CD8-positive, alpha-beta memory T cell (primary cell): ENCODE measurements at regions not wholly inside any gene's neighbourhood (a gene's known extent, or its start where the extent isn't known, plus 50 kb on each side); places are given as distances from the start of the nearest gene placed in this dataset.
"Not testable (repeated sequence)": the region's sequence is repeated elsewhere in the genome, so short reads cannot be mapped to it uniquely, and the experiment has no call there.

ENCODE experiments used
- CTCF ChIA-PET: fragments of 350-600 bp; sonication (Branson Sonifier 250); formaldehyde crosslinking; loops from one replicate; lab custom pipeline; 2021; ENCODE audit warnings: antibody characterized with exemption; lab: Charles Lee
- POLR2A ChIA-PET: fragments of 350-600 bp; sonication (Branson Sonifier 250); formaldehyde crosslinking; loops from one replicate; lab custom pipeline; 2021; ENCODE audit warnings: antibody characterized with exemption; lab: Charles Lee
- DNase-seq, 5 donors: peaks; one replicate each; pipeline versions ENCODE4 v3.0.0 to v3.0.0-alpha.2; 2020 to 2022; ENCODE audit warnings: mixed read lengths in 1 of 5
- H3K27ac ChIP-seq: one replicate; pipeline ENCODE4 v1.7.0; 2013; ENCODE audit warnings: low read depth, mild to moderate bottlenecking, low read length, moderate library complexity
- H3K27me3 ChIP-seq: 2 replicates; pipeline ENCODE4 v1.7.0; 2013; ENCODE audit warnings: low read length, mild to moderate bottlenecking; ENCODE audit not compliant: insufficient read depth, poor library complexity, severe bottlenecking
- H3K36me3 ChIP-seq: 2 replicates; pipeline ENCODE4 v1.7.0; 2013; ENCODE audit warnings: mild to moderate bottlenecking, low read length, moderate library complexity; ENCODE audit not compliant: insufficient read depth
- H3K4me1 ChIP-seq: 2 replicates; pipeline ENCODE4 v1.7.0; 2013; ENCODE audit warnings: mild to moderate bottlenecking, low read length, moderate library complexity; ENCODE audit not compliant: insufficient read depth
- H3K4me3 ChIP-seq: 2 replicates; pipeline ENCODE4 v1.7.0; 2013; ENCODE audit warnings: mild to moderate bottlenecking, low read length
- H3K9me3 ChIP-seq: 2 replicates; pipeline ENCODE4 v1.7.0; 2013; ENCODE audit warnings: mild to moderate bottlenecking, low read length
- H3K27ac Mint-ChIP-seq, 8 donors: one replicate each; pipeline ENCODE4 v1.8.0; 2020 to 2021; ENCODE audit warnings: mixed read lengths in 8 of 8, mild to moderate bottlenecking in 6 of 8, inconsistent platforms in 3 of 8, moderate library complexity in 3 of 8
- H3K27me3 Mint-ChIP-seq, 2 donors: one replicate each; pipeline ENCODE4 v1.8.0; 2020 to 2021; ENCODE audit warnings: mixed read lengths in 2 of 2, mild to moderate bottlenecking in 1 of 2, moderate library complexity in 1 of 2
- H3K36me3 Mint-ChIP-seq, 3 donors: one replicate each; pipeline ENCODE4 v1.8.0; 2020 to 2021; ENCODE audit warnings: mixed read lengths in 3 of 3, inconsistent platforms in 1 of 3, mild to moderate bottlenecking in 1 of 3
- H3K4me1 Mint-ChIP-seq, 3 donors: one replicate each; pipeline ENCODE4 v1.8.0; 2020 to 2021; ENCODE audit warnings: mixed read lengths in 3 of 3, inconsistent platforms in 1 of 3, mild to moderate bottlenecking in 1 of 3
- H3K4me3 Mint-ChIP-seq, 7 donors: one replicate each; pipeline ENCODE4 v1.8.0; 2020 to 2021; ENCODE audit warnings: mixed read lengths in 7 of 7, mild to moderate bottlenecking in 6 of 7, moderate library complexity in 4 of 7, inconsistent platforms in 2 of 7
- H3K9me3 Mint-ChIP-seq, 5 donors: one replicate each; pipeline ENCODE4 v1.8.0; 2020 to 2022; ENCODE audit warnings: mixed read lengths in 5 of 5, mild to moderate bottlenecking in 3 of 5, moderate library complexity in 2 of 5, inconsistent platforms in 1 of 5

- ChIA-PET CTCF (no interaction called here), POLR2A (no interaction called here)
- peaks cover 0 to 13% (median 8%) of the 10 kb centered on the region in 5 donors for H3K9me3 Mint-ChIP-seq
- Histone ChIP-seq H3K4me1 (no peaks in the 10 kb centered on the region), H3K4me3 (no peak overlapping the region), H3K27me3 (no peaks in the 10 kb centered on the region), H3K9me3 (no peaks in the 10 kb centered on the region), H3K36me3 (no peaks in the 10 kb centered on the region), H3K27ac (no peak overlapping the region)
- H3K4me3 Mint-ChIP-seq: no peak overlapping the region
- H3K4me1 Mint-ChIP-seq: no peaks in the 10 kb centered on the region
- H3K27me3 Mint-ChIP-seq: peaks cover 0 to 4% of the 10 kb centered on the region in 2 donors
- H3K27ac Mint-ChIP-seq: no peak overlapping the region
- H3K36me3 Mint-ChIP-seq: no peaks in the 10 kb centered on the region
- DNase-seq: no peak
These were observed 380.2 kb upstream of the ZNF462 start for GRCh38 chr9:106482733-106483132.

- H3K9me3 Mint-ChIP-seq: peaks cover 9 to 20% (median 11%) of the 10 kb centered on the region in 5 donors
- CTCF ChIA-PET: no interaction called here
These were observed 376.3 kb upstream of the ZNF462 start for GRCh38 chr9:106486685-106487084.

GRCh38 chr9:106487266-106487665 is 375.7 kb upstream of the ZNF462 start:
- H3K9me3 ChIP-seq: no peaks in the 10 kb centered on the region
- no peak overlapping the region for H3K4me3 ChIP-seq
- H3K36me3 ChIP-seq: no peaks in the 10 kb centered on the region
- Mint-ChIP-seq H3K4me3 (no peak overlapping the region), H3K27ac (no peak overlapping the region), H3K4me1 (no peaks in the 10 kb centered on the region), H3K27me3 (peaks cover 0 to 4% of the 10 kb centered on the region in 2 donors), H3K36me3 (no peaks in the 10 kb centered on the region), H3K9me3 (peaks cover 9 to 21% (median 11%) of the 10 kb centered on the region in 5 donors)
- ChIA-PET POLR2A (no interaction called here), CTCF (no interaction called here)
- H3K4me1 ChIP-seq: no peaks in the 10 kb centered on the region
- DNase-seq: no peak
- H3K27ac ChIP-seq: no peak overlapping the region
- no peaks in the 10 kb centered on the region for H3K27me3 ChIP-seq

More at GRCh38 chr9:106486685-106487084, 376.3 kb upstream of the ZNF462 start:
- no peaks in the 10 kb centered on the region for H3K36me3 Mint-ChIP-seq
- H3K4me3 ChIP-seq: no peak overlapping the region
- no peak overlapping the region for H3K4me3 Mint-ChIP-seq
- H3K27ac Mint-ChIP-seq: no peak overlapping the region
- no peaks in the 10 kb centered on the region for H3K4me1 ChIP-seq
- H3K9me3 ChIP-seq: no peaks in the 10 kb centered on the region
- H3K27me3 Mint-ChIP-seq: peaks cover 0 to 4% of the 10 kb centered on the region in 2 donors
- no peaks in the 10 kb centered on the region for H3K36me3 ChIP-seq
- POLR2A ChIA-PET: no interaction called here
- no peaks in the 10 kb centered on the region for H3K4me1 Mint-ChIP-seq
- H3K27me3 ChIP-seq: no peaks in the 10 kb centered on the region
- no peak overlapping the region for H3K27ac ChIP-seq
- no peak for DNase-seq

- H3K27me3 Mint-ChIP-seq, H3K36me3 ChIP-seq, H3K4me3 ChIP-seq, DNase-seq, H3K4me1 Mint-ChIP-seq, H3K27me3 ChIP-seq, CTCF ChIA-PET, H3K4me3 Mint-ChIP-seq, H3K27ac ChIP-seq, H3K9me3 ChIP-seq, H3K4me1 ChIP-seq, POLR2A ChIA-PET, H3K36me3 Mint-ChIP-seq, H3K27ac Mint-ChIP-seq: not testable (repeated sequence)
- peaks cover 0 to 17% (median 10%) of the 10 kb centered on the region in 5 donors for H3K9me3 Mint-ChIP-seq
These were observed 370.8 kb upstream of the ZNF462 start for GRCh38 chr9:106492126-106492525.

GRCh38 chr9:106500171-106500570 is 362.8 kb upstream of the ZNF462 start:
- H3K36me3 Mint-ChIP-seq: no peaks in the 10 kb centered on the region
- POLR2A ChIA-PET: no interaction called here
- CTCF ChIA-PET: no interaction called here

GRCh38 chr9:106501210-106501609 is 361.8 kb upstream of the ZNF462 start:
- H3K27me3 ChIP-seq, H3K27me3 Mint-ChIP-seq, H3K27ac ChIP-seq, H3K4me3 ChIP-seq, POLR2A ChIA-PET, H3K9me3 ChIP-seq, H3K4me1 ChIP-seq, H3K4me3 Mint-ChIP-seq, CTCF ChIA-PET, H3K4me1 Mint-ChIP-seq, H3K36me3 Mint-ChIP-seq, DNase-seq, H3K27ac Mint-ChIP-seq, H3K36me3 ChIP-seq: not testable (repeated sequence)
- peaks cover 0 to 14% (median 6%) of the 10 kb centered on the region in 5 donors for H3K9me3 Mint-ChIP-seq

More at GRCh38 chr9:106500171-106500570, 362.8 kb upstream of the ZNF462 start:
- Histone ChIP-seq H3K27ac (no peak overlapping the region), H3K9me3 (no peaks in the 10 kb centered on the region), H3K4me3 (no peak overlapping the region), H3K4me1 (no peaks in the 10 kb centered on the region), H3K36me3 (no peaks in the 10 kb centered on the region), H3K27me3 (no peaks in the 10 kb centered on the region)
- Mint-ChIP-seq H3K27ac (no peak overlapping the region), H3K9me3 (peaks cover 0 to 10% (median 6%) of the 10 kb centered on the region in 5 donors), H3K4me3 (no peak overlapping the region), H3K4me1 (peaks cover 0 to 1% (median 0%) of the 10 kb centered on the region in 3 donors), H3K27me3 (no peaks in the 10 kb centered on the region)
- no peak for DNase-seq

- Histone ChIP-seq H3K4me3 (no peak overlapping the region), H3K27me3 (no peaks in the 10 kb centered on the region), H3K36me3 (no peaks in the 10 kb centered on the region), H3K27ac (no peak overlapping the region), H3K4me1 (no peaks in the 10 kb centered on the region), H3K9me3 (no peaks in the 10 kb centered on the region)
- ChIA-PET POLR2A (no interaction called here), CTCF (no interaction called here)
- H3K27me3 Mint-ChIP-seq: no peaks in the 10 kb centered on the region
- H3K4me3 Mint-ChIP-seq: no peak overlapping the region
- peaks cover 0 to 1% (median 0%) of the 10 kb centered on the region in 3 donors for H3K4me1 Mint-ChIP-seq
- DNase-seq: no peak
- peaks cover 0 to 14% (median 8%) of the 10 kb centered on the region in 5 donors for H3K9me3 Mint-ChIP-seq
- no peak overlapping the region for H3K27ac Mint-ChIP-seq
- H3K36me3 Mint-ChIP-seq: no peaks in the 10 kb centered on the region
These were observed 360.0 kb upstream of the ZNF462 start for GRCh38 chr9:106502930-106503329.

GRCh38 chr9:106503759-106504158 is 359.2 kb upstream of the ZNF462 start:
- H3K4me3 ChIP-seq: no peak overlapping the region
- H3K27ac ChIP-seq: no peak overlapping the region
- Mint-ChIP-seq H3K36me3 (no peaks in the 10 kb centered on the region), H3K27ac (no peak overlapping the region), H3K4me1 (peaks cover 0 to 1% (median 0%) of the 10 kb centered on the region in 3 donors), H3K4me3 (no peak overlapping the region), H3K27me3 (no peaks in the 10 kb centered on the region), H3K9me3 (peaks cover 0 to 14% (median 8%) of the 10 kb centered on the region in 5 donors)
- CTCF ChIA-PET: no interaction called here
- no peaks in the 10 kb centered on the region for H3K9me3 ChIP-seq
- H3K4me1 ChIP-seq: no peaks in the 10 kb centered on the region
- DNase-seq: no peak
- no peaks in the 10 kb centered on the region for H3K36me3 ChIP-seq
- no peaks in the 10 kb centered on the region for H3K27me3 ChIP-seq
- POLR2A ChIA-PET: no interaction called here
